OCI-LY7 (cell line): ENCODE measurements at regions not wholly inside any gene's neighbourhood (a gene's known extent, or its start where the extent isn't known, plus 50 kb on each side); places are given as distances from the start of the nearest gene placed in this dataset.

Experiments used
- BruUV-seq: library from RNA; stranded (reverse); fragments of 400-500 nt; replicated peaks from 2 replicates; lab custom pipeline; 2021; lab: Mats Ljungman, UMichigan
- CTCF ChIA-PET: fragments of 300-600 bp; sonication (Branson Sonifier 250); formaldehyde crosslinking; loops from one replicate; lab custom pipeline; 2022; ENCODE audit warnings: antibody characterized with exemption; ENCODE audit not compliant: unreplicated experiment; lab: Charles Lee
- POLR2A ChIA-PET: fragments of 300-600 bp; sonication (Branson Sonifier 250); formaldehyde crosslinking; loops from one replicate; lab custom pipeline; 2022; ENCODE audit warnings: antibody characterized with exemption; lab: Charles Lee
- DNase-seq: peaks from one replicate; pipeline ENCODE4 v3.0.0-alpha.2; 2015; ENCODE audit warnings: low spot score
- H2AFZ ChIP-seq: fragments of 200-600 bp; sonication (generic), shearing (Covaris generic); 2 replicates; pipeline ENCODE4 v1.6.1; 2014; ENCODE audit warnings: mild to moderate bottlenecking, antibody characterized with exemption, low read length, moderate library complexity
- H3K27ac ChIP-seq: fragments of 200-600 bp; sonication (generic); 2 replicates; pipeline ENCODE4 v1.5.1; 2014; ENCODE audit warnings: mixed run types, low read depth, mild to moderate bottlenecking, moderate library complexity, low read length, inconsistent platforms; ENCODE audit not compliant: poor library complexity, severe bottlenecking
- H3K36me3 ChIP-seq: fragments of 200-600 bp; sonication (generic); 2 replicates; pipeline ENCODE4 v1.6.1; 2014; ENCODE audit warnings: mild to moderate bottlenecking, antibody characterized with exemption, low read length, moderate library complexity, mixed read lengths; ENCODE audit not compliant: insufficient read depth
- H3K4me1 ChIP-seq: fragments of 200-600 bp; sonication (generic); 2 replicates; pipeline ENCODE4 v1.5.1; 2014; ENCODE audit warnings: mild to moderate bottlenecking, low read length; ENCODE audit not compliant: insufficient read depth, poor library complexity, severe bottlenecking
- H3K4me2 ChIP-seq: fragments of 200-600 bp; sonication (generic); 2 replicates; pipeline ENCODE4 v1.6.1; 2014; ENCODE audit warnings: mild to moderate bottlenecking, low read length
- H3K4me3 ChIP-seq: fragments of 200-600 bp; sonication (generic); 2 replicates; pipeline ENCODE4 v1.5.1; 2014; ENCODE audit warnings: mild to moderate bottlenecking, low read depth, low read length; ENCODE audit not compliant: poor library complexity, severe bottlenecking
- H3K79me2 ChIP-seq: fragments of 200-600 bp; sonication (generic); 2 replicates; pipeline ENCODE4 v1.6.1; 2016; ENCODE audit warnings: low read depth, mild to moderate bottlenecking, low read length, moderate library complexity, mixed read lengths; ENCODE audit not compliant: insufficient read depth
- H3K9me2 ChIP-seq: fragments of 200-600 bp; sonication (generic); 2 replicates; pipeline ENCODE4 v1.6.1; 2016; ENCODE audit warnings: mild to moderate bottlenecking, low read length, mixed read lengths; ENCODE audit not compliant: insufficient read depth
- H3K9me3 ChIP-seq: fragments of 200-600 bp; sonication (generic); 2 replicates; pipeline ENCODE4 v1.6.1; 2014; ENCODE audit warnings: mild to moderate bottlenecking, mixed run types, low read length, mixed read lengths
- H4K20me1 ChIP-seq: fragments of 200-600 bp; sonication (generic); 2 replicates; pipeline ENCODE4 v1.6.1; 2014; ENCODE audit warnings: mild to moderate bottlenecking, antibody characterized with exemption, low read length, moderate library complexity, mixed read lengths; ENCODE audit not compliant: insufficient read depth
- CTCF ChIP-seq: fragments of 200-600 bp; sonication (generic); conservative IDR thresholded peaks from 2 replicates; pipeline ENCODE4 v1.5.1; 2014; ENCODE audit warnings: mild to moderate bottlenecking, antibody characterized with exemption, low read length, moderate library complexity, mixed read lengths
- EZH2phosphoT487 ChIP-seq: fragments of 200-600 bp; sonication (generic); IDR thresholded peaks from 2 replicates; pipeline ENCODE4 v1.6.1; 2018; ENCODE audit warnings: low read depth, borderline replicate concordance, mild to moderate bottlenecking, mixed run types, antibody characterized with exemption, low read length, moderate library complexity, mixed read lengths
- intact Hi-C: fragments of 100-400 bp; cut with micrococcal nuclease; formaldehyde crosslinking; loops from one replicate; pipeline ENCODE4 v1.10.0; 2022; ENCODE audit not compliant: unreplicated experiment

DNA sequence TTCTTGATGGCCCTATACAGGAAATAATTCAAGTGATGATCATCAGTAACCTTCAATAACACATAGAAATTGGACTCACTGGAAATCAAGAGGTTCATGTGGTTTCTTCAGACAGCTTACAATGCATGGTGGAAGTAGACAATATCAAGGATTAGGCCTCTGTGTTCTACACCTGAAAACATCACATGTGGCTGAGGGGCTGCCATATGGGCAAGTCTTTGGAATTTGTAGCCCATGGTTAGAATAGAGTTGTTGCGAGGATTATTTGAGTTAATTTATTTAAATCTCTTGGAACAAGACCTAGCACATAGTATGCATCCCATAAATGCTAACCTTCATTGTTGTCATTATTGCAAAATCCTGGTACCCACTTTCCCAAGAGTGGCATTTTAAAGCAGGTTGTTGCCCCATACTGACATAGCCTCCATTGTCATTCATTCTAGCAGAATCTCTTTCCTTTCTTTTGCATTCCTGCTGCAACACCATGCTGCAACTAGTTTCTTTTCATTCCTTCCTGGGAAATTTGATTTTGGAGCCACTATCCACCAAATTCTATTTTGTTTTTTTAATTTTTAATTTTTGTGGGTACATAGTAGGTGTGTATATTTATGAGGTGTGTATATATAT is 352.7 kb upstream of the NAV3 start:
- no peak overlapping the region for H3K27ac ChIP-seq
- POLR2A ChIA-PET = no interaction called here
- no peaks in the 10 kb centered on the region for H3K36me3 ChIP-seq
- no peak overlapping the region for H3K4me2 ChIP-seq
- no peak overlapping the region for H3K4me3 ChIP-seq
- H4K20me1 ChIP-seq = no peaks in the 10 kb centered on the region
- no TSS peak for BruUV-seq
- no peaks in the 10 kb centered on the region for H3K9me3 ChIP-seq
- no peak for DNase-seq
- CTCF ChIA-PET = no interaction called here
- no peaks in the 10 kb centered on the region for H3K9me2 ChIP-seq
- no peak overlapping the region for H2AFZ ChIP-seq
- no peak for TF ChIP-seq EZH2phosphoT487
- no peak for TF ChIP-seq CTCF
- H3K79me2 ChIP-seq = no peaks in the 10 kb centered on the region
- intact Hi-C loops = no loop called here
- no peaks in the 10 kb centered on the region for H3K4me1 ChIP-seq

- H3K4me1 ChIP-seq = no peaks in the 10 kb centered on the region
- H4K20me1 ChIP-seq = no peaks in the 10 kb centered on the region
- BruUV-seq = no TSS peak
- H2AFZ ChIP-seq = no peak overlapping the region
- H3K4me3 ChIP-seq = no peak overlapping the region
- TF ChIP-seq CTCF (no peak), EZH2phosphoT487 (no peak)
- ChIA-PET POLR2A (interaction anchor here (1.1 kb wide), 1 partner anchor 25 kb away, joined by 4 read pairs; no protein-coding TSS in a partner anchor), CTCF (no interaction called here)
- no peaks in the 10 kb centered on the region for H3K79me2 ChIP-seq
- no peak overlapping the region for H3K4me2 ChIP-seq
- no peak overlapping the region for H3K27ac ChIP-seq
- H3K9me2 ChIP-seq = no peaks in the 10 kb centered on the region
- no peak for DNase-seq
- H3K36me3 ChIP-seq = no peaks in the 10 kb centered on the region
- no peaks in the 10 kb centered on the region for H3K9me3 ChIP-seq
- intact Hi-C loops = no loop called here
Measured at GRCh38 chr12:77471801-77472200, 358.9 kb upstream of the NAV3 start.

DNA sequence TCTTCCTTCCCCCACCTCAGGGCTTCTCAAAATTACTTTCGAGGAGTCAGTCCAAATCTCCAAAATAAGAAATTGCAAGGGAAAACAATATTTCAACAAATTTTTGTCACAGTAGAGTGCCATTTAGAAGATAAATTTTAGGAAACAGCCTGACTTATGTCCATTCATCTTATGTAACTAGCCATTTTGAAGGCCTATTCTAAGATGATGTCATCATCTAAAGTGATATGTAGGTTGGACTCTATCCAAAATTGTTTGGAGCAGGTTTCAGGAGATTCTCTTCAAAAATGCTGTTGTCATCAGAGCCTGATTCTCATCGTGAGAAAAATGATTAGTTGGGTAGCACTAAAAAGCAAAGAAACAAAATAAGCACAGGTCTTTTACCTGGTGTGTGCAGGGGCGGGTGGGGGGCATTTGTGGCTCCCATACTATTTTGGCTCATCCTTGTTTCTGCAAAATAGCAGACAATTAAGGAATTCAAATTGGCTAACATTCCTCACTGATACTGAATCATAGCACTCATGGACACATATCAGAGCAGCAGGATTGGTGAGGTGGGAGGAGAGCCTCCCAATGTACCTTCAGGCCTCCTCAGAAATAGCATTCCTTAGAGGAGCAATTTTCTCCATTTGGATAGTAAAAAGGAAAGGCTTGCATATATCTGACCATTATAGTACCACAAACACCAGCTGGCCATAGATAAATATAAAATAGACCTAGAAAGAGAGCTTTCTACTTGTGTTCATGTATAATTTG is 360.9 kb upstream of the NAV3 start:
- Histone ChIP-seq H3K36me3 (no peaks in the 10 kb centered on the region), H4K20me1 (no peaks in the 10 kb centered on the region), H3K27ac (no peak overlapping the region), H2AFZ (no peak overlapping the region), H3K4me1 (no peaks in the 10 kb centered on the region), H3K9me3 (no peaks in the 10 kb centered on the region), H3K4me2 (no peak overlapping the region), H3K4me3 (no peak overlapping the region), H3K9me2 (no peaks in the 10 kb centered on the region), H3K79me2 (no peaks in the 10 kb centered on the region)
- ChIA-PET CTCF (no interaction called here), POLR2A (interaction anchor here (1.4 kb wide), 1 partner anchor 12 kb away, joined by 4 read pairs; no protein-coding TSS in a partner anchor)
- TF ChIP-seq CTCF = no peak
- no peak for TF ChIP-seq EZH2phosphoT487
- BruUV-seq = no TSS peak
- no peak for DNase-seq
- intact Hi-C loops = no loop called here
